GM13976 (cell line): ENCODE measurements at regions not wholly inside any gene's neighbourhood (a gene's known extent, or its start where the extent isn't known, plus 50 kb on each side); places are given as distances from the start of the nearest gene placed in this dataset.

Source experiments
- DNase-seq: peaks from one replicate; pipeline ENCODE4 v3.0.0; 2012; ENCODE audit warnings: low spot score
- CTCF ChIP-seq: IDR thresholded peaks from 2 replicates; pipeline ENCODE4 v1.5.1; 2012; ENCODE audit warnings: borderline replicate concordance, mild to moderate bottlenecking; ENCODE audit not compliant: insufficient read depth; ENCODE audit errors: extremely low read depth, missing control alignments, control extremely low read depth
- in situ Hi-C: fragments of 300-500 bp; cut with MboI; formaldehyde crosslinking; loops from one replicate; pipeline ENCODE4 v1.12.0; 2022; ENCODE audit warnings: low sequenced_read_pairs, mixed read lengths, inconsistent platforms; ENCODE audit not compliant: unreplicated experiment

GRCh38 chr1:208420696-208421095 lies 176.5 kb upstream of the PLXNA2 start:
- TF ChIP-seq CTCF: no peak
- no peak for DNase-seq
- in situ Hi-C loops: no loop called here

GRCh38 chr1:208421486-208421885 lies 177.3 kb upstream of the PLXNA2 start:
- DNase-seq: no peak
- no peak for TF ChIP-seq CTCF

GRCh38 chr1:208423526-208423925 lies 179.3 kb upstream of the PLXNA2 start:
- no peak for TF ChIP-seq CTCF
- in situ Hi-C loops: no loop called here
- DNase-seq: no peak

More at GRCh38 chr1:208421486-208421885, 177.3 kb upstream of the PLXNA2 start:
- in situ Hi-C loops: no loop called here

GRCh38 chr1:208425096-208425495 lies 180.9 kb upstream of the PLXNA2 start:
- in situ Hi-C loops: no loop called here
- TF ChIP-seq CTCF: no peak

GRCh38 chr1:208430220-208430619 lies 186.0 kb upstream of the PLXNA2 start:
- no peak for DNase-seq
- in situ Hi-C loops: no loop called here
- TF ChIP-seq CTCF: no peak

More at GRCh38 chr1:208425096-208425495, 180.9 kb upstream of the PLXNA2 start:
- DNase-seq: no peak

- in situ Hi-C loops: no loop called here
- DNase-seq: no peak
- no peak for TF ChIP-seq CTCF
These were observed 187.5 kb upstream of the PLXNA2 start for GRCh38 chr1:208431721-208432120.

GRCh38 chr1:208432346-208432745 lies 188.2 kb upstream of the PLXNA2 start:
- in situ Hi-C loops: no loop called here
- DNase-seq: no peak
- no peak for TF ChIP-seq CTCF
